ENCODE measurements at regions not wholly inside any gene's neighbourhood (a gene's known extent, or its start where the extent isn't known, plus 50 kb on each side); places are given as distances from the start of the nearest gene placed in this dataset.

DNA sequence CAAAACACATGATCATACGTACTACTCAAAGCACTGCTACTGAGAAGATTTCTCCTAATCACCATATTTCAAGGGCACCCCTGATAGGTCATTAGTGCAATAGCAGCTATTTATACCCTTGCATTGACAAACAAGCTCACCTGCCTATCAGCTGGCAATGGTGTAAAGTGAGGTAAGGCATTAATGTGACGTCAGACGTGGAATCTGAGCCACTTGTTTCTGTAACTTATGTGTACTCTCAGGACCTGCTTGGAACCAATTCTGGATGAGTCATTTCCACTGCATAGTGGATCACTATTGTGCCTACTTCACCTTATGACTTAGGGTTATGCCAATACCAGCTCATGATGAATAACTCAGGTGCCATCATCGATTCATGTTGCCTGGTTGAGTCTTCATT, 628.5 kb upstream of the CELF2 start:
- no peak for FAIRE-seq

DNA sequence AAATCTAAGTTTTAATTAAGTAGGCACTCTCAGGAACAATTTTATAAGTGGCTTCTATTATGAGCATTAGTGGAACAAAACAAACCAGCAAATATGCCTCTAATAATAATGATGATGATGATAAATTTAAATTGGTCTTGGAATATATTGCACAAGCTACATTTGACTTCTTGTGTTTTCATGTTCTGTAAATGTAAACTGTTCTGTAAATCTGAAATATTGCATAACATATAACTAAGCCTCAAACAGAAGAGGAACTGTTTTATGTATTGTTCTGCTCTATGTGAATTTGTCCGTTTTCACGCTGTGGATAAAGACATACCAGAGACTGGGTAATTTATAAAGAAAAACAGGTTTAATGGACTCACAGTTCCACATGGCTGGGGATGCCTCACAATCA, 625.2 kb upstream of the CELF2 start:
- no peak for FAIRE-seq

DNA sequence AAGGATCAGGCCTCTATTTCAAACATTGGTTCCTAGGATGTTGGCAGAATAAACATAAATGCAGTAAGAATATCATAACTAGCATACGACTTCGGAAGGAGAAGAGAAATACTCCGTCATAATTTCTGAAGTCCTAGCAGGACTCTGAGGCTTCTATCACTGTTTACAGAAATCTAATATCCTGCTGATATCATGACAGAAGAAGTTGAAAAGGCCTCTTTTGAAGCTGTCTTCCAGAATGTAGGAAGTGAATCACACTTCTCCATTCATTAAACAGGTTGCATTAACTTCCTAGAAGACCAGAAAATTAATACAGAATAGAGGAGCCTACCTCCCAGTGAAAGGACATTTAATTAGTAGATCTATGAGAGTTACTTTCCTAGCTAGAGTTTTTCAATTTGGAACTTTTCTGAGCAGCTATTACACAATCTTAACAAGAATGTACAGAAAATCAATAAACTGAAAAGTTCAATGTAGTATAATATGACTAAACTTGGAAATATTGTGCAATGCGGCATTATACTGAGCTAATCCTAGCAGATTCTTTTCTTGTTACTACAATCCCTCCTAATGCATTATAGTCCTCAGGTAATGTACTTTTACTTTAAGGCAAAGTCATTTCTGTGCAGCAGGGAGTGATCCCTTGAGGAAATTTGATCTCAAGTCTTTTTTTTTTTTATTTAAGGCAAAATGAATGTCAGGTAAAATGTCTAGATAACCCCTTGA, 622.6 kb upstream of the CELF2 start:
- FAIRE-seq: no peak

DNA sequence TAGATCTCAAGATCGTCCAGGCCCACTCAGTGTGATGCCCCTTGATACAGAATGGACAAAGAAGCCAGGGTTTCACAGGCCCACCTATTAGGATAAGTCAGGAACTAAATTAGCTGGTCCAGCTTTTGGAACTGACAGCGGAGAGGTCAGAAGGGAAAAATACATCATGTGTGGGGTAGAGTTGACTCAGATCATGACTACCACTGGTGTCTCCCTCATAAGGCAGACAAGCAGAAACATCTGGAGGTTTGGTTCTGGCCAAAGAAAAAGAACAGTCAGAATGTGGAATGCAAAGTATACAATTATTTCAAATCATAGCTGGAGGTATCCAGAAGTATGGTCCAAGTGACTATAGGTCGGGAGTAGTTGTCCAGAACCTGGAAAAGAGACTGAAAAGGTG, 621.1 kb upstream of the CELF2 start:
- no peak for FAIRE-seq

DNA sequence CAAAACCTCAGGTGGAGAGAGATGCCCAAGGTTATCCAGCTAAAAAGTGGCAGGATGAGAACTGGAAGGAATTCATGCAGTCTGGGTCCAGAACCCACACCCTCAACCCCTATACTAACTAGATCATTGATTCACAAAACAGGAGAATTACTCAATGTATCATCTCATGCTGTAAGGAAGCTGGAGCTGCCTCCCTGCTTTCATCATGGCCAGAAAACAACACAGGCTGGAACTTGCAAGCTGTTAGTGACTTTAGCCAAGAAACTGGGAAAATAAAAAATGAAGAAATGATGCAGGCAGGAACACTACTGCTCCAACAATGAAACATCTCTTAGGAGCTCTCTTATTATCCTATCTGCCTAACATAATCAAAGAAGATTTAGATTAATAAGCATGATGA, 619.8 kb upstream of the CELF2 start:
- no peak for FAIRE-seq

DNA sequence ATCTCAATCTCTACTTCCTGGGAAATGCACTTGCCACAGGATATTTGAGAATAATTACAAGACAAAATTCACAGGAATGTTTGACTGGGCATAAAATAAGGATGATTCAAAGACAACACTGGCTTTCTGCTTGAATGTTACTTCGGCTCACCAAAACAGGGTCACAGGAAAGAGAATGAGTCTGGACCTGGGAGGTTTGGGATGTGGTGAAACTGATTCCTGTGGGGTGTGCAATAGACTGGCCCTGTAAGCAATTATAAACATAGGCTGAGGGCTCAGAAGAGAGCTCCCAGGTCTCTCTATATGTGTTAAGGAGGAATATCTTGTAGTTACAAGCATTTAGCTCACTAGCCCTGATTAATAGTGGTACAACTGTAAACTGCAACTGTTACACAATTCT, 613.9 kb upstream of the CELF2 start:
- no peak for FAIRE-seq

DNA sequence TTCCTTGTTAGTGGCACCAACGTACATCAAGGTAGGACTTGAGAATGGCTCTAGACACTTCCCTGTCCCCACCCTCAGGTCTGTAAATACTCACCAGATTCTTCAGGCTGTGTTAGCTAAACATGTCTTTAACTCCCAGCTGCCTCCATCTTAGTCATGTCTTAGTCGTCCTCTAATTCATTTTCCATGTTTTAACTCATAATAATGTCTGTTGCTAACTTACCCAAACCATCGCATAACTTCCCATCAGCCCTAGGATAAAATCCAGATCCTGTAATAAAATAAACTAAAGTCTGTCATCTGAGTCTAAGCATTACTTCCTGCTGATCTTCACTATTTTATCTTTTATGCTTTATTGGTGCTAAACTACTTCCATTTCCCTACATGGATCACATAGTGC, 600.0 kb upstream of the CELF2 start:
- FAIRE-seq: no peak

DNA sequence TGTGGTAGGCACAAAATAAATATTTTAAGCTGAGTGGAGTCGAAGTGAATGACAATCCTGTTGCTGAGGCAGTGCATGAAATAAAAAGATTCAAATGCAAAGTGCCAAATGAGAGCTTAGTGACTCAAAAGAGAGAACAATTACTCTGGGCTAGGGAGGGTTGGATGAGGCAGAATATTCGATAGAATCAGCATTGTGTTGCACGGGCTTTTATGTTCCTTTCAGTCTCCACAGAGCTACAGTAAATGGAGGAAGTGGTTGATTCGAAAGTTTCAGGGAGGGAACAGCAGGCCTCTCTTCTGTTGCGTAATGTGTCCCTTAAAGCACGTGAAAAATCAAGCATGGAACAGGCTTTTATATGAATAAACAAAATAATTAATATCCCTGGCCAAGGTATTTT, 599.3 kb upstream of the CELF2 start:
- FAIRE-seq: no peak

DNA sequence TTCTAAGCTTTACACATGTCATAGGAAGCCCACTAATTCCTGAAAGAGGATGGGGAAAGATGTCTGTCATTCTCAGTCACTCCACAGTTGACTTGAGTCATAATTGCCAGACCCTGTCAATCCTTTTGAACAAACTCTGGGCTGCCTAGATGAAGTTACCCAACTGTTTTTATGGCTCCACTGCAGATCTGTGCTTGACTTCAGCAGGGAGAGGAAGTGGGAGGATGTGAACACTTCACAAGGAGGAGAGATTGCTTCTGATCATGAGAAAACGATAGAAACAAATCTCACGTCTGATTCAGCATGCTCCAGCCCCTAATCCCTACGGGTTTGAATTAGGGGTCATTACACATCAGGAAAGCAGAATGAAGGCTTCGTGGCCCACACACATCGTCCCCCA, 596.6 kb upstream of the CELF2 start:
- FAIRE-seq: no peak

DNA sequence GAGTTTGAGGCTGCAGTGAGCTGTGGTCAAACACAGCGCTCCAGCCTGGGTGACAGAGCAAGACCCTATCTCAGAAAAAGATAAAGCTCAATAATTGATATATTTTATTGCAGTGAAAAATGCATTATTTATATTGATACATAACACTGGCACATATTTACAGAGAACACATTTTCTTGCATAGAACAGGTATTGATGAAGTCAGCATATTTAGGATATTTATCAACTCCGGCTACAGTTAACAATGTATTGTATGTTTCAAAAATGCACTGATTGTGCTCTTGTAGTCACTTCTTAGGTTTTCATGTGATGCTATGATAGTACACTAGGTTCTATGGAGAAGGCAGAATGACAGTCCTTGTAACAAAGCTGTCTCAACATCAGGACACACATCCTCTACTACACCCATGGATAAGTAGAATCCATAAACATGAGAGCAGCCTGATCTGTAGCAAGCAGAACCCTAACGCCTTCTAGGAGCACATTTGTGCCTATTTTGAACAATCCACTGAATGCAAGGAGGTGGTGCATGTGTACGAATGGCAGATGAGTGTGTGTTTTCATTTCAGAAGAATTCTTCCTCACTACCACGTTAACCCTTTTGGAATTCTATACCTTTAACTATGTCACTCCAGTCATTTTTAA, 586.1 kb upstream of the CELF2 start:
- FAIRE-seq: no peak

DNA sequence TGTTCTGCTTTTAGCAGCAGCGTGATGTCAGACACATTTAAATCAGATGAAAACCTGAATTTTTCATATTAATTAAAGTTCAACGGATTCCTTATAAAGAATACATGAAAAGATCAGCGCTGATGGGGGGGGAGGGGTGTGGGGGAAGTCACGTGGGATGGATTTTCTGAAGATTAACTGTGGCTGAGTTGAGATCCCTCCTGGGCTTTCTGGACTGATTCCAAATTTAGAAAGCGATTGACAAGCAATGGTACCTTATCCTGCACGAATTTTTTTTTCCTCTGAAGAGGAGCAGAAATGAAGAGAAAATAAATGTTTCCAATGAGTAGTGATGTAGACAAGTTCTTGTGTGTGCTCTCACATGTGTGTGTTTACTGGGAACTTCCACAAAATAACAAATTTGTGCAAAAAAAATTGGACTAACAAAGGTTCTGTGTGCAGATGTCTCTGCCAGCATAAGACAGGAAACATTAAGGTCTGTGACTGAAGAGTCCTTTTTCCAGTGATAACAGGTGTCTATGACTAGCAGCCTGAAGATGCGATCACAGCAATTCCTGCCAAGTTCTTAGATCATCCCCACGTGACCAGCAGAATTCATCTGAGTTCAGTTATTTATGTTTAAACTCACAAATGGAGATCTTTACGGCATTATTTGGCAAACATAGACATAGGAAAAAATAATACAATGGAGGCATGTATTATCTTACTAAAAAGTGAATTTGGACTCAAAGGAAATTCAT, 585.2 kb upstream of the CELF2 start:
- FAIRE-seq: no peak

DNA sequence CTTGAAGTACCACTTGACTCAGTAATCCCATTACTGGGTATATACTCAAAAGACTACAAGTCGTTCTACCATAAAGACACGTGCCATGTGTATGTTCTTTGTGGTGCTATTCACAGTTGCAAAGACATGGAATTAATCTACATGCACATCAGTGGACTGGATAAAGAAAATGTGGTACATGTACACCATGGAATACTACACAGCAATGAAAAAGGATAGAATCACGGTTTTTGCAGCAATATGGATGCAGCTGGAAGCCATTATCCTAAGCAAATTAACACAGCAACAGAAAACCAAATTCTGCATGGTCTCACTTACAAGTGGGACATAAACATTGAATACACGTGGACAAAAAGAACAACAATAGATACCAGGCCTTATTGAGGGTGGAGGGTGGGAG, 583.4 kb upstream of the CELF2 start:
- no peak for FAIRE-seq

DNA sequence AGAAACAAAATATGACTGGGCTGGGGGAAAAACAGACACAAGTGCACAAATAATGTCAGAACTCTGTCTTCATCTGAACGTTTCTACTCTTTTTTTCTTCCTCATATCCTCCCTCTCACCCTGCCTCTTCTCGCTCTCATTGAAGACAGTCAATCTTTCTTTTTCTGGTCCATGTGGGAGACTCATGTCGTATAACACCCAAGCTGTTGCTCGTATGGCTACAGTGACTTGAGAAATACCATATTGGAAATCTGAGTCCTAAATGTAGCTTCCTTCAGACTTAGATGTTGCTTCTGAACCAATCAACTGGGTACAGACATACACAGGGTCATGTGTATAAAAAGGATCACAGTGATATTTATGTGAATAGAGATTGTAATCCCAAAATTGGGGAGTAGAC, 579.8 kb upstream of the CELF2 start:
- no peak for FAIRE-seq

DNA sequence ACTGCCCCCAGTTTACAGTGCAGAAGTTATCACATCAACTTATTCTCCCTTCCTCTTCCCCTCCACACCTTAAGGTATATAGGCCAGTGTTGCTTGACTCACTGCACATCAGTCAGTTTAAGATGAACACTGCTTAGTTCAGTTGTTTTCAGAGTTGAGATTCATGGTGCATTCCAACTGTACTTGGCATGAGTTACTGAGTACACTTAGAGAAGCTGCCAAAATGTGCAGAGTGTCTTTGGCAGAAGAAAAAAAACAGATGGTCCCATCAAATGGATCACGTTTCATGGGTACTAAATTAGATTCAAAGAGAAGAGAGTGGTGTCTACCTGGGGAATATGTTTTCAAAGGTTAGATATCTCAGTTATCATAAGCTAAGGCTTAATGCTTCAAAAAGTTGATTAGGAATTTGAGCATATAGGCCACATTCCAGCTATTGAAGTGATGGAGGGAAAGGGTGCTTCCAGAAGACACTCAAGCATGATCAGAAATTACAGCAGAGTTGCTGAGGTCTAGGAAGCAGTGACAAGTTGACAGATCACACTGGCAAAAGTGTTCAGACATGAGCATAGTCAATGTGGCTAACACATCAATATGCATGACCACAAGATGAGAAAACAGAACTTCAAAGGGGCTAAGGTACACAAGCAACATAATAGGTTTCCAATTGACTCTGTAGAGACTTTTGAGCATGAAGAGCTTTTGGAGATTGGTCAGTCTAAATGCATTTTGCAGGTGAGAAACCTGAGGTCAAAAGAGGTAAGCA, 579.2 kb upstream of the CELF2 start:
- FAIRE-seq: no peak

DNA sequence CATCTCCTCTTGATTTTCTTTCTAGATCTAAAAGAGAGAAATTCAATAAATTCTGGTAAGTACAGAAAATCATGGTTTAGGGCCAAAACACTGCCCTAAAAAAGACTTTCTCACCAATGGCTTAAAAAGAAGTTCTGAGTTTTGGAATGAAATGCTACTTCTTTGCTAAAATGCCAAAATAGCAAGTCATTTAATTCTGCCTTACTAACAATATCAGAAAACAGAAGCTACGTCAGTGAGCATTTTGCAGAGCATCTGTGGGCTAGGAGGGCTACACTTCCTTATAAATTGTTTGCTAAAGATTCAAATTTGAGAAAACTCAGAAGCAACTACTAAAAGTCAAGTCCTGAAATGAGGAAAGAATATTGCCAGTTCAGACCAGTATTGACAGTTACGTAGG, 560.8 kb upstream of the CELF2 start:
- no peak for FAIRE-seq

DNA sequence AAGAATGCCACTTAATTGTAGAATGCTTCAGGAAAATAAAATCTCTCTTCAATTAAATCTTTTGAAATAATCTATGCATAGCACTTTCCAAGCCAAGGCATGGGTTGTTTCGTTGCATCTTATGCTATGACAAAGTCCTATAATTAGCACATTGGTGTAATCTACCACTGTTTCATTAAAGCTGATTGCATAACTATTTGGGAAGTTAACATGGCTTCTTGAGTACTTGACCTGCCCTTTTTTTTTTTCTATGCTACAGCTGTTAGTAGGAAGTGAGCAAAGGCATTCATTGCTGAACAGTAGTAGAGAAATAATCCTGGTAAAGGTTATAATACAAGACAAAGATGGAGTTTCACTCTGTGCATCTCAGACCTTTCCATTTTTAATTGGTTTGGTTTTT, 557.2 kb upstream of the CELF2 start:
- FAIRE-seq: no peak

DNA sequence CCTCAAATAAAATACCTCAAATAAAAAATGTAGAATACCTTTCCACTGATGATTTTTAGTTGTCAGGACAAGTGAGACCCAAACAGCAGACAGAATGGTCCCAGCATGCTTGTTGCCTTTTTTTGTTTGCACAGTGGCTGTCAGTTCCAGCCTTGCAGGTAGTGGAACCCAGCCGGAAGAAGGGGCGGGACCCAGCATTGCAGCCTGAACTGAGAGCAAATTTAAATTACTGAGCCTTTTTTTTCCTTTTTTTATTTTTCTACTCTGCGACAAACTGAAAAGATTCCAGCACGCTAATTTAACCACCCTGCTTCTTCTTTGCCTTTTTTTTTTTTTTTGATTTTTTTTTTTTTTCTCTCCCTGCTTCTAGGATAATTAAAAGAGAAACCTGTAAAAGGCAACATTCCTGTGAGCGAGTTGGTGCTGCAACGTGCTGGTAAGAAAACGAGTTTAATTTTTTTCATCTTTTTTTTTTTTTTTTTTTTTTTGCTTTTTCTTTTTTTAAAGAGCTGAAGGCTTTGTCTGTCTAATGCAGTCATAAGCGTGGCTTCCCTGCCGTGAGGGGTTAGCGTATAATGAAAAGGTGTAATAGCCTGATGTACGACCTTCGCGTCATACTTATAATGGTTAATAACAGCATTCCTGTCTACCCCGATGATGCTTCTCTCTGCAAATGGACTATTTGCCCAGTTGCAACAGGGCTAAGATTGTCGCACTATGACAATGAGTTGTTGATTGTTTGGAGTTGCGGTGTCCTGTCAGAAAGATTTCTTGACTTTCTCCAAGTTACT, 555.3 kb upstream of the CELF2 start:
- no peak for FAIRE-seq

DNA sequence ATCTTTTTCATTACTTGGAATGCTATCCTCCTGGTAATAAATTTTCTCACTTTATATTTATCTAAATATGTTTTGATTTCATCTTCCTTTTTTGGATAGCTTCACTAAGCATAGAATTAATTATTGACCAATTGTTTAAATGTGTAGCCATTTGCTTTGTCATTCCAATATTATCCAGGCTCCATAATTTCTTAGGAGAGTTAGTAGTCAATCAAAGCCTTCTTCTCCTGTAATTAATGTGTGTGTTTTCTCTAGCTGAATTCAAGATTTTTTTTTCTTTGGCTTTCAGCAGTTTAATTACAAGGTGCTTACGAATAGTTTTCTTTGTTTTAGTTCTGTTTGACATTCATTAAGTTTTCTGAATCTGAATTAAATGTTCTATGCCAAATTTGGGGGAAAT, 545.9 kb upstream of the CELF2 start:
- FAIRE-seq: no peak

DNA sequence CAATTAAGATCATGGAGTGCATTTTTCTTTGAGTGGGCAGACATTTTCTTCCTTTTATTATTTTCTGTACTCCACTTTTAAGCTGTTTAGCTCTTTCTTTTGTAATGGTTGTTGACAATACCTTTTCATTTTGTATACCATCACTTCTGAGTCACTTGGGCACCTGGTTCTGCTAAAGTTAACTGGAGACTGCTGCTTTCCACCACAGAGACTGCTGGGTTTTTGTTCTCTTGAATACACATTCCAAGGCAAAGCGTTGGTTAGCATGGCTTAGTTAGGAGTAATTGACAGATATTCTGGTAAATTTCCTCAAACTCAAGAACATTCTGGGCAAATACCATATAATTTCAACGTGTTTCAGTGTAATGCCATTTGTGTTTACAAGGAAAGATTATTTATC, 541.9 kb upstream of the CELF2 start:
- no peak for FAIRE-seq

DNA sequence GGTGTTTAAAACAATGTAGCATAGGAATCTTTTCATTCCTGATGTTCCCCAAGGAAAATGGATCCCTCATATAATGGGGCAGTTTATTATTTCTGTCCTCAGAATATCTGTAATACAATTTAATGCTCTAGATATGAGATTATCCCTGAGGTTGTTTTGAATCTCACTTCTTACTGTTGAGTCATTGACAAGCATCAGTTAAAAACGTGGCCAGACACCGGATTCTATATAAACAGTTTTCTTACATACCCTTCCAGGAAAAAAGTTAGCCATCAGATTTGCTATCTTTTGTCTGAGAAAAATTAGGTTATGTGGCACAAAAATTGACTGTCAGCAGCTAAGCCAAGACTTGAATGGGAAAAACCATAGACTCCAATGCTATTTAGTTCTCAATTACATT, 539.8 kb upstream of the CELF2 start:
- FAIRE-seq: no peak

DNA sequence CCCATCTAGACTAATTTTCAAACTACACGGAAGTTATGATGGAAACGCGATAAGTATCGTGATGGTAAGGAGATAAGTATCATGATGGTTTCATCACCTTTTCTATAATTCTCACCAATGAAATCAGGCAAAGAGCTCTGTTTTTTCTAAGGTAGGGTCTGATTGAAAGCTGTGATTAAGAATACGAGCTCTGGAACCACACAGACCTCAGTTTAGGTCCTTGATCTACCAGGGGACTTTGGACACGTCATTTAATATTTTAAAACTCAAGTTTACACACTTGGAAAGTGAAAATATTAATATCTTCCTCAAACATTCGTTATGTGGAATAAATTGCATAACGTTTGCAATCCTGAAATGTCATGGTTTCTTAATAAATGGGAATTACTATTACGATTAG, 538.2 kb upstream of the CELF2 start:
- no peak for FAIRE-seq

DNA sequence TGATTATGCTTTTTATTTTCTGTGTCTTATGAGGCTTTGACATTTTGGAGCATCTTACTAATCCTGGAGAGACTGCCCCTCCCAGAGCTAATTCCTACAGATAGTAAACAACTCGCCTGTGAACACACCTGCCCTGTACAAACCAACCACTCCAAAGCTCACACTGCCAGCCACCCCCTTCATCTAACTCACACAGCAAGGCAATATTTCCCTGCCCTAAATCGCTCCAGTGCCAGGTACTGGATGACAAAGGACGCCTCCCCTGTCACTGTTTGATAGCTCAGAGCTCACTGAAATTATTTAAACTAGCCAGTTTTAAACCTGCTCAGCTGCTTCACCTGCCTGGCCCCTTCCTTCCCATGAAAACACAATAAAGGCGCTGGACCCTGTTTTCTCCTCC, 535.1 kb upstream of the CELF2 start:
- FAIRE-seq: no peak

DNA sequence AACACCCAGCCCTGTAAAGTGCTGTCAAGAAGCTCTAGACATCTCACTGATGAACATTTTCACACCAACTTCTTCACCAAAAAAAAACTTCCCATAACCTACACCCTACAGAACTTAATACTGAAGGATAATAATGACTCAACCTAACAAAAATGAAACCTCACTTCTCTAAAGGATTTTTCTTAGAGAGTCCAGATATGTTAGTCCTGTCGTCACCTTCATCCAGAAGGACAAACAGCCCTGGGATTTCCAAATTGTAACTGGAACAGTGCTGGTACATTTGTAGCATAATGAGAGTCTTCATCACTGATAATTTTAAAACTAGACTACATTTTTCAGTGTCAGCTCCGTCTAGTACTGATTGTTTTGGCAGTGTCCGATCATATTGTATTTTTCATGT, 528.6 kb upstream of the CELF2 start:
- FAIRE-seq: no peak
